Panc1 (cell line): ENCODE measurements at regions not wholly inside any gene's neighbourhood (a gene's known extent, or its start where the extent isn't known, plus 50 kb on each side); places are given as distances from the start of the nearest gene placed in this dataset.

Source experiments
- ATAC-seq: fragments of 200-7000 bp; cut with Tn5 transposase; 2 replicates; pipeline ENCODE4 v1.9.1; 2020; ENCODE audit warnings: mild to moderate bottlenecking, moderate library complexity
- BruUV-seq: library from RNA; stranded (reverse); fragments of 400-500 nt; replicated peaks from 2 replicates; lab custom pipeline; 2021; lab: Mats Ljungman, UMichigan
- CTCF ChIA-PET: fragments of 300-600 bp; sonication (Branson Sonifier 250); formaldehyde crosslinking; loops from one replicate; lab custom pipeline; 2022; ENCODE audit warnings: antibody characterized with exemption; lab: Charles Lee
- POLR2A ChIA-PET: fragments of 300-600 bp; sonication (Branson Sonifier 250); formaldehyde crosslinking; loops from one replicate; lab custom pipeline; 2022; ENCODE audit warnings: antibody characterized with exemption; lab: Charles Lee
- DNase-seq: peaks from one replicate; pipeline ENCODE4 v3.0.0-alpha.2; 2010; ENCODE audit warnings: low read depth, low spot score
- H3K27ac ChIP-seq: 2 replicates; pipeline ENCODE4 v1.5.1; 2011; ENCODE audit warnings: mild to moderate bottlenecking, low read length, inconsistent platforms
- H3K27me3 ChIP-seq: fragments of 200-500 bp; sonication (Bioruptor generic); 2 replicates; pipeline ENCODE4 v1.6.0; 2014; ENCODE audit warnings: low read length, inconsistent platforms; ENCODE audit not compliant: control insufficient read depth, insufficient read depth
- H3K36me3 ChIP-seq: fragments of 200-500 bp; sonication (Bioruptor generic); 2 replicates; pipeline ENCODE4 v1.5.1; 2014; ENCODE audit warnings: inconsistent platforms, mild to moderate bottlenecking, low read length, moderate library complexity; ENCODE audit not compliant: control insufficient read depth, insufficient read depth
- H3K4me1 ChIP-seq: 2 replicates; pipeline ENCODE4 v1.5.1; 2011; ENCODE audit warnings: inconsistent platforms, mild to moderate bottlenecking, low read length, moderate library complexity; ENCODE audit not compliant: control insufficient read depth, insufficient read depth
- H3K4me3 ChIP-seq, 2 experiments: 2 replicates each; pipeline ENCODE4 v1.5.1; 2011 to 2012; ENCODE audit warnings: low read depth in 2 of 2, low read length in 2 of 2, mild to moderate bottlenecking in 2 of 2, inconsistent platforms in 1 of 2, moderate library complexity in 1 of 2
- H3K9me3 ChIP-seq: fragments of 200-500 bp; sonication (Bioruptor generic); 2 replicates; pipeline ENCODE4 v1.5.1; 2014; ENCODE audit warnings: low read depth, mild to moderate bottlenecking, inconsistent platforms, low read length, moderate library complexity; ENCODE audit not compliant: control insufficient read depth, insufficient read depth
- CTCF ChIP-seq: fragments of 450-650 bp; IDR thresholded peaks from 2 replicates; pipeline ENCODE4 v1.5.1; 2017; ENCODE audit warnings: mild to moderate bottlenecking
- POLR2AphosphoS5 ChIP-seq: IDR thresholded peaks from 2 replicates; pipeline ENCODE4 v1.6.1; 2012; ENCODE audit warnings: mild to moderate bottlenecking, low read depth, low read length, moderate library complexity
- REST ChIP-seq, 2 experiments: IDR thresholded peaks; 2 replicates each; pipeline ENCODE4 v1.6.1; 2011 to 2012; ENCODE audit warnings: low read depth in 2 of 2, control low read depth in 1 of 2, low read length in 1 of 2, mild to moderate bottlenecking in 1 of 2, moderate library complexity in 1 of 2; ENCODE audit not compliant: insufficient read depth in 1 of 2
- SIN3A ChIP-seq: IDR thresholded peaks from 2 replicates; pipeline ENCODE4 v1.6.1; 2012; ENCODE audit warnings: low read depth, mild to moderate bottlenecking, low read length, moderate library complexity, borderline replicate concordance; ENCODE audit not compliant: insufficient read depth
- TCF7L2 ChIP-seq: IDR thresholded peaks from 2 replicates; pipeline ENCODE4 v1.6.1; 2011; ENCODE audit warnings: mild to moderate bottlenecking, low read depth, low read length, inconsistent platforms
- in situ Hi-C: cut with HindIII; loops from 2 replicates; pipeline ENCODE4 v1.10.0; 2016; ENCODE audit warnings: low sequenced_read_pairs, low pct_unique_long_range_greater_than_20kb
- intact Hi-C: fragments of 100-400 bp; cut with micrococcal nuclease; formaldehyde crosslinking; loops from one replicate; pipeline ENCODE4 v1.10.0; 2022; ENCODE audit not compliant: unreplicated experiment

GRCh38 chr6:148263961-148264360 is 78.7 kb upstream of the SASH1 start:
- DNase-seq (no peak), ATAC-seq (no peak)
- no TSS peak for BruUV-seq
- Histone ChIP-seq H3K36me3 (no peaks in the 10 kb centered on the region), H3K4me3 (no peak overlapping the region), H3K4me1 (no peaks in the 10 kb centered on the region), H3K27ac (no peak overlapping the region), H3K9me3 (no peaks in the 10 kb centered on the region), H3K27me3 (no peaks in the 10 kb centered on the region)
- ChIA-PET POLR2A (no interaction called here), CTCF (interaction anchor here (0.6 to 0.7 kb wide), 2 partner anchors 19 to 96 kb away, joined by 7 to 8 read pairs; no protein-coding TSS in a partner anchor)
- in situ Hi-C loops, result no loop called here
- intact Hi-C loops, result no loop called here
- TF ChIP-seq REST (IDR thresholded peaks at IDR 0.05; ENCODE audit: insufficient read depth in 1 of 2, low read depth in 2 of 2, low read length in 1 of 2) (no peak), SIN3A (no peak), CTCF (no peak), TCF7L2 (no peak), POLR2AphosphoS5 (no peak)

- DNase-seq, result no peak
Observed at GRCh38 chr6:148265054-148265453, 77.6 kb upstream of the SASH1 start.

More at GRCh38 chr6:148265054-148265453, 77.6 kb upstream of the SASH1 start:
- in situ Hi-C loops, result no loop called here
- H3K4me1 ChIP-seq, result no peaks in the 10 kb centered on the region
- CTCF ChIA-PET, result no interaction called here
- no peaks in the 10 kb centered on the region for H3K27me3 ChIP-seq
- intact Hi-C loops, result no loop called here
- no peaks in the 10 kb centered on the region for H3K36me3 ChIP-seq
- POLR2A ChIA-PET, result no interaction called here
- no peak overlapping the region for H3K27ac ChIP-seq
- H3K4me3 ChIP-seq, result no peak overlapping the region
- no peak for TF ChIP-seq CTCF
- no peak for TF ChIP-seq SIN3A
- no peak for TF ChIP-seq TCF7L2
- no peak for TF ChIP-seq POLR2AphosphoS5
- TF ChIP-seq REST (IDR thresholded peaks at IDR 0.05; ENCODE audit: insufficient read depth in 1 of 2, low read depth in 2 of 2, low read length in 1 of 2), result no peak
- no TSS peak for BruUV-seq
- ATAC-seq, result no peak
- no peaks in the 10 kb centered on the region for H3K9me3 ChIP-seq
